G401.6 (cell line): ENCODE measurements at regions not wholly inside any gene's neighbourhood (a gene's known extent, or its start where the extent isn't known, plus 50 kb on each side); places are given as distances from the start of the nearest gene placed in this dataset.
A peak's percentile ranks its signal among the peaks of the same experiment; 100 is the strongest.

ENCODE experiments used
- FAIRE-seq: peaks from 2 replicates; lab custom pipeline; 2012; peaks lifted over from hg19 to GRCh38; lab: Jason Lieb, UNC

DNA sequence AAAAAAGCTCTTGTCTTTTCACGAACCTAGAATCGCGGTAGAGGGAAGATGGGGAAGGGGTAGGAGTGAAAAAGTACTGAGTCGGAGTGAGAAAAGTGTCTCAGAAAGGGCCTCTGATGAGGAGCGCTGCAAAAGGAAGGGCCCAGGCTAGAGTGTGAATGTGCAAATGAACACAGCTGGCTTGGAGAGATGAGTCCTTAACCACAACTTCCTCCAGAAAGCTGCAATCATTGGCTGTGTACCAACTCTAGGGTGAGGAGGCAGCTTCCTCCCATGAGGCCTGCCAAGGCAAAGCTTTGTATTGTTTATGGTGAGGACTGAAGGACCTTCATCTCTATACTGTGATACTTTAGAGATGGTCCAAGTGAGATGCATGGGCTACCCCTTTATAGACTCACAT lies 566.9 kb upstream of the ANO5 start:
- FAIRE-seq: no peak

DNA sequence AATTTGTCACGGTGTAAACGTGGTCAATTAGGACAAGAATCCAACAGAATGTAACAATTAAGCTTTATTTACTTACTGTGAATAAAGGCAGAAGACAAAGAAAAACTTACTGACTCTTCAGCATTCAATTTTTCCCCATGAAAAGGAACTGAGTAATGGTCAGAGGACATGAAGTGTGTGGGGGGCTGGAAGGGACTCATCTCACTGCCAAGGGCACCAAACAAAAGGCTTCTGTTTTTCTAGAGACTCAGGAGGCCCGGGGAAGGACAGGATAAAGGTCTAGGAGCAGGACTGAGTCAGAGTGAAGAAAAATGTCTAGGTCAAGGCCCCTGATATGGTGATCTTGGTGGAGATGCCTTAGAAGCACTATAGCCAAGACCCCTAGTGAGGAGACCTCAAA lies 564.2 kb upstream of the ANO5 start:
- no peak for FAIRE-seq

DNA sequence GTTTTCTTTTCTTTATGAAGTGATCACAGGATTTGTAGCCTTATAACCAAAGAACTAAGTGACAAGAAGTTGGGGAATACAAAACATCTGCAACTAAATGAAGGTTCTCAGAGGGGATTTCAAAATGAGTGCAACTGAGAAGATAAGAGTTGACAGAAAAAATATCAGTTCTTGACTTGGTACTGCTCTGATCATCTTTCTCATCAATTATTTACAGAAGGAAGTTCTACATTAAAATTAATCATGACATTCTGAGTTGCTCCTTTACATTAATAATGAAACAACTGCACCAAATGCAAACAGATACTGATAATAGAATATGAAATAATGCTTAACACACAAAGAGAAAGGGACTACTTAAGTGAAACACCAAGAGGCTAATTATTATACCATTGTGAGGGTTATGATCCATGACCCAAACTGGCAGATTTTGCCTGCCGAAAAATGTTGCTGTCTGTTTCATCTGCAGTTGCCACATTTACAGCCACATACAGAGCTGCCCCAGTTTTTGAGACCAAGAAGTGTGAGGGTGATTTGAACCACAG lies 561.9 kb upstream of the ANO5 start:
- FAIRE-seq: no peak

DNA sequence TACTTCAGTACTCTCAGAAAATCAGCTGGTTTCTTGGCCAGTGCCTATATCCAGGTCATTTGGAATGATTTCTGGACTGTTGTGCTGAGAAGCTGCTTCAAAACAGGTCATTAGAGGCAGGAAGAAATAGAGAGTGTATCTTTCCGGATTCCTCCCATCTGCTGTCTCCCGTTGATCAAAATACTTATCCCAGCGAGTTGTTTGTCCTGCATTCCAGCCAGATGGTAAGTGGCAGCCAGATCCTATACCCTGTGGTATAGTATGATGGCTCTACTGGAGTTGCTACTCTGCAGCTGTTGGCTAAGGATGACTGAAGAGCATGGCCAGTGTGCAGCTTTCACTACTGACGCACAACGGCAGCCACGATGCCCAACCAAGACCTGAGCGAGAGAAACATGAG lies 560.9 kb upstream of the ANO5 start:
- FAIRE-seq: no peak

DNA sequence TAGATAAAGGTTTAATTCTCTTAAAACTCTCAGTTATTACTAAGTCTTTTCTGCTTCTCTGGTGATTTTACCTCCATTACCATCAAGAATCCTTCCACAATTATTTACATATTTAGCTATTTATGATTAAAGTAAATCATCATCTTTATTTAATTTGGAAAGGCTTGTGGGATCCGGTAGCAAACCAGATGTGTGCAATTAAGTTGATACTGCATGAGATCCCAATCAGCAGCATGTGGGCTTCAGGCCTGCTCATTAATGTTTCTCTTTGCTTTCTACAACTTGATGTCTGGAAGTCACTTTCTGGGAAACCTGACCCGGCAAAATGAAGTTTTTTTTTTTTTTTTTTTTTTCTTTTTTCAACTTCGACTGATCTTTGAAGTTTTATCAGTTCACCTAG lies 558.4 kb upstream of the ANO5 start:
- no peak for FAIRE-seq

DNA sequence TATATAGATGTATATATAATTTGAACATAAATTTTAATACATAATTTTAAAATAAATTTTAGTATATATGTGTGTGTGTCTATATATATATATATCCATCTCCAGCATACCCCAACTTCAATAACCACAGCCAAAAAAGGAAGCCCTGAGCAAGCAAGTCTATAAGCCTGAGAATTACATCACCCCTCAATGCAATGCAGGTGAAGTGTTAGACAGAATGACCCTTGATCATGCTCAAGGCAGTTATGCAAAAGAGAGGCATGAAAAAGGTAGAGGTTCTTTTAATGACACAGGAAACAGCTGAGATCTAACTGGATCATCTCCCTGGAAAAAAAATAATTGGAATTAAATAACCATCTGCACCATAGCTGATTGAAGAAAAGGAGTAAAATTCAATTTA lies 557.9 kb upstream of the ANO5 start:
- FAIRE-seq: no peak

DNA sequence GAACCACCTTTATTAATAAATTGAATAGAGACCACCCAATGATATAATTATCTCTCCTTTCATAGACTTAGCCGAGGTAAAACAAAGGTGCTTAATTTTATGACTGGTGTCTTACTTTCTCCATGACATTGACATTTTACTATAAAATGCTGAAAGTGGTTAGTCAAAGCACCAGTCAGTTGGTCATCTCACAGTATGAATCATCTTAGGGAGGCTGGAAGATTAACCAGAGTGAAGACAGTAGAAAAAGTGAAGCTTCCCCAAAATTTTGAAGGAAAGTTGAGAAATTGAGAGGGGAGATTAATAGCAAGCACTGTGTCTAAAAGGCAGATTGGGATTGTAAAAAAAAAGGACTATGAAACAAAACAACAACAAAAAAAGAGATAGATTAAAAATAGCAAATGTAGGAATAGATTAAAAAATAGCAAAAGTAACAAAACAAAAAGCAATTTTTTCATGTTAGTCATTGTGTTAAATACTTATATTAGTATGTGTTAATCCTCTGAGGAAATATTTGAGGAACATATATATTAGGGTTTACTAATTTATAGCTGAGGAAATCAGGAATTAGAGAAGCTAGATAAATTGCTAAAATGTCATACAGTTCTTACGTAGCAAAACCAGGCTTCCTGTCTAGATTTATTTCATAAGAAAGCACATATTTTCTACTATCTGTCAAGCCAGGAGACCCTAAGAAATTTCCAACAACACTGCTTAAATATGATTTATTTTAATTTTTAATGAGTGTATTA lies 557.3 kb upstream of the ANO5 start:
- FAIRE-seq: no peak

DNA sequence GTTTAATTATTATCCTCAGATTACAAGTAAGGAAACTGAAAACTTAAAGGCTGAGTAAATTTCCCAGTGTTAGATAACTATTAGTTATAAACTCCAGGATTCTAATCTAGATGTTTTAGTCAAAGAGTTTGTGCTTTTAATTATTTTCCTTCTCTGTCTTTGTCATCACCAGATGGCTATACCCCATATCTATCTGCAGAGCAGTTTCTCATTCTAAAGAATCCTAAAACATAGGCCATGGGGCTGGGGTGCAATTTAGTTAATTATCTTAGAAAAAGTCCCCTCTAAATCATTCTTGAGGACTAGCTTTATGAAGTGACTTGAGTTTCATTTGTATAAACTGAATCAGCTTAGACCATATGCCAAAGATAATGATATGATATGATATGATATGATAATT lies 556.3 kb upstream of the ANO5 start:
- no peak for FAIRE-seq

DNA sequence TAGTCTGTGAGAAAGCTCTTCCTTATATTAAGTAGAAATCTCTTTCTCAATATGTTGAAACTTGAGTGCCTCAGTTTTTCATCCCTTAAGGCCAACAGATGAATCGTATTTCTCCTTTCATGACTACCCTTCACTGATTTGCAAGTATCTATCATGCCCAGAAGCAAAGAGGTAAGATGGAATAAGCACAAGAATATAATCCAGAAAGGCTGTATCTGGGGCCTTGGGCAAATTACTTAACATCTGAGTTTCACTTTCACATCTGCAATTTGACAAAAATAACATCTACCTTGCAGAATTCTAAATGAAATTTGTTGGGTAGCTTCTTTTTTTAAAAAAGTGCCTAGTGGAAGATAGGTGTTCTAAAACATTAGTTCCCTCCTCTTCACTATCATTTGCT lies 552.4 kb upstream of the ANO5 start:
- no peak for FAIRE-seq

DNA sequence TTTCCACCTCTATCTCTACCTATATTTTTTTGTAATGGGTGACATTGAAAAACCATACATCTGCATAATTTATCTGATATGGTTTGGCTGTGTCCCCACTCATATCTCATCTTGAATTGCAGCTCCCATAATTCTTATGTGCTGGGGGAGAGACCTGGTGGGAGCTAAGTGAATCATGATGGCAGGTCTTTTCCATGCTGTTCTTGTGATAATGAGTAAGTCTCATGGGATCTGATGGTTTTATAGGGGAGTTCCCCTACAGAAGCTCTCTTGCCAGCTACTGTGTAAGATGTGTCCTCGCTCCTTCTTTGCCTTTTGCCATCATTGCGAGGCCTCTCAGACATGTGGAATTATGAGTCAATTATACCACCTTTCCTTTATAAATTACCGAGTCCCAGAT lies 551.0 kb upstream of the ANO5 start:
- FAIRE-seq: no peak

DNA sequence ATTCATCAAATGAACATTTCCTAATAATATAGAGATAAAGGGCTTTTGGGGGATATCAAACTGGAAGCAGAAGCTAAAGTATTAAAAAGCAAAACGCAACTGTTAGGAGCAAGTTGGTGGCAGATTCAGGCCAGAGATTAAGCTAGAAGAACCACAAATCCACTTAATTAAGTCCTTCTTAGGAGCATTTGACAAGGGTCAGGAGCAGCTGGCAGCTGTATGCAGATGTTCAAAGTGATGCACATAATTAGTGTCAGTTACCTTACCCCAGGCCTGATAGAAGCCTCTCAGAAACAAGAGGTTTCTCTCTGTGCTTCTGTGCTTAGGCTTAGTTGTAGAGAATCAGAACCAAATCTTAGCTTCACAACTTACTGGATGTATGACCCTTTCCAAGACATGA lies 546.5 kb upstream of the ANO5 start:
- no peak for FAIRE-seq

DNA sequence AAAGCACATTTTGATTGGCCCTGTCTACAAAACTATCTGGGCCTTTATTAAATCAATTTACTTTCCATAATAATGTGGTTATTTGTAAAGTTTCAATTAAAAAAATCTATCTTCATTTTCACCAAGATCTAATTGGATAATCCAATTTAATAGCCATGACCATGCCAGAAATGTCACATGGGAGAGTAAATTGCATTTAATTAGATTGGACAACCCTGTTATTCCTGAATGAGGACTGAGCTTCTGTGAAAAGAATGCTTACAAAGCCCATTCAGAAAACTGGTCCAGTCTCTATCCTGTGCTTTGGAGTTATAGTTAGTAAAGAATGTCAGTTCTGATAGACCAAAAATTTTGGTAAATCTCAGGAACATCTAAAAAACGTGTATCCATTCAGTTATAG lies 541.9 kb upstream of the ANO5 start:
- no peak for FAIRE-seq

DNA sequence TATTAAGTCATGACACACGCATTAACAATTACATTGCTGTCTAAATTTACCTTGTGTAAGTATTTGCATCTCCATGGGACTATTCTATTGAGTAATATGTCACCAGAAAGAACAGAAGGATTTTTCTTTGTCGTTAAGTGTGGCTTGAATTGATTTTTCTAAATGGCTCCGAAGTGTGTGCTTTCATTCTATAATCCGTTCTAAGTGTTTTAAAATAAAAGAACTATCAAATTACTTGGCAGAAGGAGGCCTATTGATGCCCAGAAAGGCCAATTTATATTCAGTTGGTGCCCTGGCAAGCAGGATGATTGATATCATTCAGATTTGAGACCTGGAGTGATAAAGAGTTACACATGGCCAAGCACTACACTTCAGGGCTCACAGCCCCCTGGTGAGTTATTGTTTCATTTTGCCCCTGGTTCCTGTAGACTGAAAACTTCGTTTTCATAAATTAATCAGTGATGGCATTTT lies 538.9 kb upstream of the ANO5 start:
- no peak for FAIRE-seq

DNA sequence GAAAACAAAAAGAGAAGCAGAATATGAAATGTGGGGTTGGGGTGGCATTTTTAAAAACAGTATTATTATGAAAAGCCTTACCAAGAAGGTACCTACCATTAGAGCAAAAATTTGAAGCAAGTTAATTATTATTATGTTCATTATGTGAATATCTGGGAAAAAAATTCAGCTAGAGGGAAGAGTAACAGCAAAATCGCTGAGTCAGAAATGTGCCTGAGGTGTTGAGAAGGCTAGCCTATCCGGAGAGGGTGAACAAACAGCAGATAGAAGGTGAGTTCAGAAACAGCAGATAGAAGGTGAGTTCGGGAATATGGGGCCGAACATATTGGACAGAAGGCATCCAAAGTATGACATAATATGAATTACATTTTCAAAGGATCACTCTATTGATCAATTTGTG lies 536.8 kb upstream of the ANO5 start:
- no peak for FAIRE-seq

DNA sequence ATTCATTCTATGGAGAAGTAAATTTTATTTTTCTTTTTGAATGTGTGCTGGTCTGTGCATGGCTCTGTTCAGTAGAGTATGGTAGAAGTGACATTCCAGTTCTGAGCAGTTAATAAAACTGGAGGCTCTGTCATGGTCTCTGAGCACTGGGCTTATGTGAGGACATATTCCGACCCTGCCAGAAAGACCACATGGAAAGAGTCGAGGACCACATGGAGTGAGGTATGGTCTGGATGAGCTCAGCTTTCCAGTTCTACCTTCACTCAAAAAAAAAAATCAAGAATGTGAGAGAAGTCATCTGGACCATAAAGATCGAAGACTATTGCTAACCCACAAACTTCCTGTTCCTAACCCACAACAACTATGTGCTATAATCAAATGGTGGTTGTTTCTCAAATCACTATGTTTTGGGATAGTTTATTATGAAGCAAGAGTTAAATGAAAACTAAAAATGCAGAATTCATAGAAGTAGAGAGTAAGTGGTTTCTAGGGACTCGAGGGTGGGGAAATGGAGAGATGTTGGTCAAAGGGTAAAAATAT lies 534.2 kb upstream of the ANO5 start:
- no peak for FAIRE-seq

DNA sequence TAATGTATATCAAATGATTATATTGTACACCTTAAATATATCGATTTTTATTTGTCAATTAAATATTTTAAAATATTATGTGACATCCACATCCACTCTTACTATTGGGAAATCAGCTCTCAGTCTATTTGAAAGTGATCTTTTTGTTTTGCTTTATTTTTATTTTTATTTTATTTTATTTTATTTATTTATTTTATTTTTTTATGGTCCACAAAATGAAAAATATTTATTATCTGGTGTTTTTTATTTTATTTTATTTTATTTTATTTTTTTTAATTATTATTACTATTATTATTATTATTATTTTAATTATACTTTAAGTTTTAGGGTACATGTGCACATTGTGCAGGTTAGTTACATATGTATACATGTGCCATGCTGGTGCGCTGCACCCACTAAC lies 533.5 kb upstream of the ANO5 start:
- peak; percentile 82 for FAIRE-seq

DNA sequence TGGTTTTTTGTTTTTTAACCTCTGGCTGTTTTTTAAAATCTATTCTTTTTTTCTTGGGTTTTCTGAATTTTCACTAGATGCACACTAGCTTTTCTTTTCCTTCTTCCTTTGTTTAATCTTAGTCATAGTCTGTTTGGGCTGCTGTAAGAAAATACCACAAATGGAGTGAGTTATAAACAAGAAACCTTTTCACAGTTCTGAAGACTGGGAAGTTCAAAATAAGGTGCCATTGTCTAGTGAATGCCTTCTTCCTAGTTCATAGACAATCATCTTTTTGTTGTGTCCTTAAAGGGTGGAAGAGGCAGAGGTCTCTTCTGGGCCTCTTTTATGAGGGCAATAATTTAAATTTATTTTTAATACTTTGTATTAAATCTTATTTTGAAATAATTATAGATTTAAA lies 532.9 kb upstream of the ANO5 start:
- no peak for FAIRE-seq

DNA sequence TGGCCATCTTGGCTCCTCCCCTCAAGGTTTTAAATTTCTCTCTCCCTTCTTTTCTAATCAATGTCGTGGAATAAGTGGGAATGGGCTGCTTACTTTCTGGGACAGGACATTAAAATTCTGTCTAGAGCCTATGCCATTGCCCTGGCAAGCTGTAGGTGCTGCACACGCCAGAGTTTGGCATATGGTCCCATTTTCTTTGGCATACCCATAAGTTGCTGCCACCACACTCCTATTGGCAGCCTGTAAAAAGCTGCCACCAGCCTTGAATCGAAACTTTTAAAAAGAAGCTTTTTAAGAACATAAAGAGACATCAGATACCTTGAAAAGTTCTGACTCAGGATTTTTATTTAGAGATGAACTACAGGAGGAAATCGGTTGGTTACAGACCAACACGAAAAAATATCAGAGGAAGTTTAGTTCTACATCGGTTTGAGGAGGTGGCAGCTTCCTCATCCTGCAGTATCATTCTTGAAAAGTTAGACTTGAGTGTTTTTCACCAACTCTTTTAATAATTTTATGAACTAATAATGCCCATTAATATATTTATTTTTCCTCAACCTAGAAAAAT lies 517.8 kb upstream of the ANO5 start:
- no peak for FAIRE-seq

DNA sequence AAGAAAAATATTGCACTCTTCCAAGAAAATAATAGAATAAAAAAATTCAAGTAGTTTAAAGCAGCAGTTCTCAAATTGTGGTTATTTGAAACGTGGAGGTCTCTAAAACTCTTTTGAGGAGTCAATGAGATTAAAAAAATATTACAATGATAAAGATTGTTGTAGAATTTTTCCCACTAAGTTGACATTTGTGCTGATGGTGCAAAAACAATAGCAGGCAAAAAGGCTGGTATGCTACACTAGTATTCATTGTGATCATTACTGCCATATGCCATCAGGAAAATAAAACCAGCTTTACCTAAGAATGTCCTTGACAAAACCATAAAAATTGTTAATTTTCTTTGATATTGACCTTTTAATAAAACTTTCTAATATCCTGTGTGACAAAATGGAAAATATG lies 505.2 kb upstream of the ANO5 start:
- FAIRE-seq: no peak

DNA sequence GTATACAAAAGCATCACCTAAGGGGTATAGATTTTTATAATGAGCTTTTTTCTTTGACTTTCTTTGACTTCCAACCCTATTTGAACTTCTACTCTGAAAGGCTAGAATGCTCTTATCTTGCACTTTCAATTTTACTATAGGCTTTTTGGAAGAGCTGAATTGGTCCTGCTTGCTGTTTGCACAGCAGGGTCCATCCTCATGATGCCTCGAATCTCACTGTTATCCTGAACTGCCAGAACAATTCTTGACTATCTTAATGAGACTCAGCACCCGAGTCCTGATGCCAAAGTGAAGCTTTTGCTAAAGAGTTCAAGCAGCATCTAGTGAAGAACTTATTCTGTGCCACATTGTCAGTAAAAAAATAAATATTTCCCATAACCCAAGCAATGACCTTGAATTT lies 488.3 kb upstream of the ANO5 start:
- no peak for FAIRE-seq

DNA sequence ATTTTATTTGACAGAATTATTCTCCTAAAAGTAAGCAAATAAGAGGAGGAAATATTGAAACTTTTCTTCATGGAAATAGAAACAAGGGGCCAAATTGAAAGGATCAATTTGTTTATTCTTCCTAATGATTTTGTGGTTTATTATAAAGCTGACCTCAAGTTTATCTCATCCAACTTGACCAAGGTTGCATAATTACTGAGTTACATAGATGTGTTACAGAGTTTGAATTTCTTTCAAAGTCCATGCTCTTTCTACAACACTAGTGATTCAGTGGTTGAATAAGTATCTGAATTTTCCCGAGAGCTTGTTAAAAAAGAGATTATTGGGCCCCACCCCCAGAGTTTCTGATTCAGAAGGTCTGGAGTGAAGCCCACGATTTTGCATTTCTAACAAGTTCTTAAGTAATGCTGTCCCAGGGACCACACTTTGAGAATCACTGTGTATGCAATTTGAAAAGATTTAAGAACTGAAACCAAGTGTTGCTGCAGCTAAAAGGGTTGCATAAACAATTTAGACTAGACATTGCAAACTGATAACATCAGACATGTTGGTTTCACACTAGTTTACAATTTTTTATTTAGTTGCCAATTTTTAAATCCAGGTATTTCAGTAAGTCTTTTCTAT lies 485.7 kb upstream of the ANO5 start:
- FAIRE-seq: no peak

DNA sequence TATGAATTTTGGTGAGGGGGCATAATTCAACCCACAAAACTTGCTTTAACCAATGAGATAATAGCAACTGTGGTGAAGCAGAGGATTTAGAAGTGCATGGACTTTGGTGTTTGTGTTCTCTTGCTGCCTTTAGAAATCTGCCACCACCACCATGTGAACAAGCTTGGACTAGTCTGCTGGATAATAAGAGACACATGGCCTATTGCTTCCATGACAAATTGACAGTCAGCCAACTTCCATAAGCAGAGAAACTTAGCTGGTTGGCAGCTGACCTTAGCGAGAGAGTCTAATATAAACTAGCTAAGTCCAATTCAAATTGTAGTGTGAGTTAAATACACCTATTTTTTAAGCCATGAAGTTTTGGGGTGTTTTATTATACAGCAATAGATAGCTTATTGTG lies 482.1 kb upstream of the ANO5 start:
- no peak for FAIRE-seq

DNA sequence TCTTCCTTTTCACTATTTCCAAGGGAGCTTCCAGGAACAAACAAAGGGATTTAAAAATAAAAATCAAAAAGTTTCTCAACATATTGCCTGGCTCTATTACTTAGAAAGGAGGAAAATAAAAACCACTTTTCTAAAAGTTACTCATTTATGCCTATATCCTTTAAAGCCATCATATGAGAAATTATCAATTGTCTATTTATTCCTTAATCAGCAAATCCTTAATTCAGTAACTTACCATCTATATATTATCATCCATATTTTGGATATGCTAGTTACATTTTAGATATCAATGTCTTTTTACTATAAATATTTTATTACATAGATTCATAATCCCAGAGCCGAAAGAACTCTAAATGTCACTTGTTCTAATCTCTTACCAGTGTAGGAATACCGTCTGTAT lies 481.5 kb upstream of the ANO5 start:
- no peak for FAIRE-seq
